OCI-LY7 (cell line): ENCODE measurements at regions not wholly inside any gene's neighbourhood (a gene's known extent, or its start where the extent isn't known, plus 50 kb on each side); places are given as distances from the start of the nearest gene placed in this dataset.
"Not testable (repeated sequence)": the region's sequence is repeated elsewhere in the genome, so short reads cannot be mapped to it uniquely, and the experiment has no call there.

Experiments used
- EZH2phosphoT487 ChIP-seq: fragments of 200-600 bp; sonication (generic); IDR thresholded peaks from 2 replicates; pipeline ENCODE4 v1.6.1; 2018; ENCODE audit warnings: low read depth, borderline replicate concordance, mild to moderate bottlenecking, mixed run types, antibody characterized with exemption, low read length, moderate library complexity, mixed read lengths
- TF ChIP-seq, protein P1 (sequence below): fragments of 200-600 bp; sonication (generic); conservative IDR thresholded peaks from 2 replicates; pipeline ENCODE4 v1.5.1; 2014; ENCODE audit warnings: mild to moderate bottlenecking, antibody characterized with exemption, low read length, moderate library complexity, mixed read lengths

DNA sequence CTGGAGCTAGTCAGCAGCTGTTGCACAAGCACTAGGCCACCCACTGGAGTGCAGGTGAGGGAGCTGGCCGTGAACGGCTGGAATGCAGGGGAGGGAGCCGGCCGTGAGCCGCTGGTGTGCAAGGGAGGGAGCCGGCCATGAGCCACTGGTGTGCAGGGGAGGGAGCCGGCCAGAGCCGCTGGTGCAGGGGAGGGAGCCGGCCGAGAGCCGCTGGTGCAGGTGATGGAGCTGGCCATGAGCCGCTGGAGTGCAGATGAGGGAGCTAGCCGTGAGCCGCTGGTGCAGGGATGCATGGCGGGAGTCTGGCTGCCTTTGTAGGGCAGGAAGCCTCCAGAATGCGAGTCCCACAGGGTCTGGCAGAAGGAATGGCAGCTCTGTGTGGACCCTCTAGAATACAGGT, 1470.0 kb upstream of the DEFB115 start:
- TF ChIP-seq, protein P1, sequence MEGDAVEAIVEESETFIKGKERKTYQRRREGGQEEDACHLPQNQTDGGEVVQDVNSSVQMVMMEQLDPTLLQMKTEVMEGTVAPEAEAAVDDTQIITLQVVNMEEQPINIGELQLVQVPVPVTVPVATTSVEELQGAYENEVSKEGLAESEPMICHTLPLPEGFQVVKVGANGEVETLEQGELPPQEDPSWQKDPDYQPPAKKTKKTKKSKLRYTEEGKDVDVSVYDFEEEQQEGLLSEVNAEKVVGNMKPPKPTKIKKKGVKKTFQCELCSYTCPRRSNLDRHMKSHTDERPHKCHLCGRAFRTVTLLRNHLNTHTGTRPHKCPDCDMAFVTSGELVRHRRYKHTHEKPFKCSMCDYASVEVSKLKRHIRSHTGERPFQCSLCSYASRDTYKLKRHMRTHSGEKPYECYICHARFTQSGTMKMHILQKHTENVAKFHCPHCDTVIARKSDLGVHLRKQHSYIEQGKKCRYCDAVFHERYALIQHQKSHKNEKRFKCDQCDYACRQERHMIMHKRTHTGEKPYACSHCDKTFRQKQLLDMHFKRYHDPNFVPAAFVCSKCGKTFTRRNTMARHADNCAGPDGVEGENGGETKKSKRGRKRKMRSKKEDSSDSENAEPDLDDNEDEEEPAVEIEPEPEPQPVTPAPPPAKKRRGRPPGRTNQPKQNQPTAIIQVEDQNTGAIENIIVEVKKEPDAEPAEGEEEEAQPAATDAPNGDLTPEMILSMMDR, result not testable (repeated sequence)
- not testable (repeated sequence) for TF ChIP-seq EZH2phosphoT487
